Glutamatergic neuron (in vitro differentiated cells): ENCODE measurements at regions not wholly inside any gene's neighbourhood (a gene's known extent, or its start where the extent isn't known, plus 50 kb on each side); places are given as distances from the start of the nearest gene placed in this dataset.

ENCODE experiments used
- DNase-seq: peaks from one replicate; pipeline ENCODE4 v3.0.0; 2022
- H3K27ac Mint-ChIP-seq: one replicate; pipeline ENCODE4 v1.8.0; 2020; ENCODE audit warnings: mild to moderate bottlenecking, mixed read lengths, inconsistent platforms; ENCODE audit not compliant: unreplicated experiment
- H3K27me3 Mint-ChIP-seq: one replicate; pipeline ENCODE4 v1.8.0; 2020; ENCODE audit warnings: mild to moderate bottlenecking, moderate library complexity, mixed read lengths, inconsistent platforms; ENCODE audit not compliant: unreplicated experiment
- H3K36me3 Mint-ChIP-seq: one replicate; pipeline ENCODE4 v1.8.0; 2020; ENCODE audit warnings: mild to moderate bottlenecking, mixed read lengths, inconsistent platforms; ENCODE audit not compliant: unreplicated experiment
- H3K4me1 Mint-ChIP-seq: one replicate; pipeline ENCODE4 v1.8.0; 2020; ENCODE audit warnings: mild to moderate bottlenecking, low read depth, mixed read lengths, inconsistent platforms; ENCODE audit not compliant: unreplicated experiment
- H3K4me3 Mint-ChIP-seq: one replicate; pipeline ENCODE4 v1.8.0; 2020; ENCODE audit warnings: mild to moderate bottlenecking, mixed read lengths, inconsistent platforms; ENCODE audit not compliant: unreplicated experiment
- H3K9me3 Mint-ChIP-seq: one replicate; pipeline ENCODE4 v1.8.0; 2020; ENCODE audit warnings: mild to moderate bottlenecking, moderate library complexity, mixed read lengths, inconsistent platforms; ENCODE audit not compliant: unreplicated experiment
- CTCF ChIP-seq: fragments of 200-600 bp; sonication (generic); IDR thresholded peaks from one replicate; pipeline ENCODE4 v1.5.0; 2021; ENCODE audit not compliant: partially characterized antibody, unreplicated experiment

- peaks cover 4% of the 10 kb centered on the region for H3K36me3 Mint-ChIP-seq
- no peak overlapping the region for H3K4me3 Mint-ChIP-seq
- peaks cover 9% of the 10 kb centered on the region for H3K4me1 Mint-ChIP-seq
- H3K9me3 Mint-ChIP-seq = peaks cover 1% of the 10 kb centered on the region
- no peak for DNase-seq
- peaks cover 3% of the 10 kb centered on the region for H3K27me3 Mint-ChIP-seq
- H3K27ac Mint-ChIP-seq = no peak overlapping the region
- TF ChIP-seq CTCF = no peak
These were observed 134.6 kb upstream of the RAB12 start for GRCh38 chr18:8474661-8475060.

GRCh38 chr18:8477615-8478014, 131.6 kb upstream of the RAB12 start:
- H3K4me1 Mint-ChIP-seq = peaks cover 15% of the 10 kb centered on the region
- TF ChIP-seq CTCF = no peak
- H3K9me3 Mint-ChIP-seq = peaks cover 1% of the 10 kb centered on the region
- peaks cover 4% of the 10 kb centered on the region for H3K36me3 Mint-ChIP-seq
- DNase-seq = no peak
- H3K27me3 Mint-ChIP-seq = peaks cover 3% of the 10 kb centered on the region
- no peak overlapping the region for H3K4me3 Mint-ChIP-seq
- no peak overlapping the region for H3K27ac Mint-ChIP-seq

- H3K9me3 Mint-ChIP-seq = peaks cover 1% of the 10 kb centered on the region
- H3K27me3 Mint-ChIP-seq = peaks cover 3% of the 10 kb centered on the region
- H3K27ac Mint-ChIP-seq = no peak overlapping the region
- no peak overlapping the region for H3K4me3 Mint-ChIP-seq
- peaks cover 15% of the 10 kb centered on the region for H3K4me1 Mint-ChIP-seq
- DNase-seq = peak; percentile 94
- peaks cover 4% of the 10 kb centered on the region for H3K36me3 Mint-ChIP-seq
- peak; percentile 94 for TF ChIP-seq CTCF
These were observed 130.9 kb upstream of the RAB12 start for GRCh38 chr18:8478166-8478967.

- no peak overlapping the region for H3K27ac Mint-ChIP-seq
- H3K9me3 Mint-ChIP-seq = peaks cover 1% of the 10 kb centered on the region
- peaks cover 4% of the 10 kb centered on the region for H3K36me3 Mint-ChIP-seq
- peaks cover 15% of the 10 kb centered on the region for H3K4me1 Mint-ChIP-seq
- peaks cover 3% of the 10 kb centered on the region for H3K27me3 Mint-ChIP-seq
- no peak for DNase-seq
- H3K4me3 Mint-ChIP-seq = no peak overlapping the region
- peak; percentile 41 for TF ChIP-seq CTCF
These were observed 130.3 kb upstream of the RAB12 start for GRCh38 chr18:8478968-8479370.

GRCh38 chr18:8479789-8480188, 129.4 kb upstream of the RAB12 start:
- H3K27ac Mint-ChIP-seq = no peak overlapping the region
- no peak overlapping the region for H3K4me3 Mint-ChIP-seq
- TF ChIP-seq CTCF = no peak
- H3K36me3 Mint-ChIP-seq = peaks cover 4% of the 10 kb centered on the region
- peaks cover 3% of the 10 kb centered on the region for H3K27me3 Mint-ChIP-seq
- peaks cover 15% of the 10 kb centered on the region for H3K4me1 Mint-ChIP-seq
- no peak for DNase-seq
- H3K9me3 Mint-ChIP-seq = peaks cover 1% of the 10 kb centered on the region
